Colonic mucosa (tissue), 4 donors: ENCODE measurements at regions not wholly inside any gene's neighbourhood (a gene's known extent, or its start where the extent isn't known, plus 50 kb on each side); places are given as distances from the start of the nearest gene placed in this dataset.

ENCODE experiments used
- DNase-seq: peaks from one replicate; pipeline ENCODE4 v3.0.0-alpha.2; 2020
- H3K27ac ChIP-seq: fragments of 200-600 bp; one replicate; pipeline ENCODE4 v1.8.0; 2021
- H3K27me3 ChIP-seq: fragments of 200-600 bp; one replicate; pipeline ENCODE4 v1.8.0; 2021
- H3K36me3 ChIP-seq: fragments of 200-600 bp; one replicate; pipeline ENCODE4 v1.8.0; 2021
- H3K4me1 ChIP-seq: fragments of 200-600 bp; one replicate; pipeline ENCODE4 v1.8.0; 2021; ENCODE audit warnings: mild to moderate bottlenecking
- H3K4me3 ChIP-seq: fragments of 200-600 bp; one replicate; pipeline ENCODE4 v1.8.0; 2021
- H3K9ac ChIP-seq, 2 donors: one replicate each; pipeline ENCODE4 v1.7.0; 2013; ENCODE audit warnings: control low read depth in 2 of 2, low read depth in 2 of 2, low read length in 2 of 2
- H3K9me3 ChIP-seq: fragments of 200-600 bp; one replicate; pipeline ENCODE4 v1.8.0; 2021
- CTCF ChIP-seq: fragments of 200-600 bp; IDR thresholded peaks from one replicate; pipeline ENCODE4 v1.8.0; 2022; ENCODE audit warnings: antibody characterized with exemption, mild to moderate bottlenecking
- intact Hi-C: fragments of 100-400 bp; cut with DNase I; formaldehyde crosslinking; loops from one replicate; pipeline ENCODE4 v1.14.1; 2022
- donor health status: healthy.
- donor health status: DM: no; HTN: no; CAD: no.
- donor health status: DM: no; HTN: no; CAD: no.

- no peak for TF ChIP-seq CTCF
- Histone ChIP-seq H3K36me3 (no peaks in the 10 kb centered on the region), H3K4me3 (no peak overlapping the region), H3K9me3 (no peaks in the 10 kb centered on the region), H3K4me1 (no peaks in the 10 kb centered on the region), H3K9ac (no peak overlapping the region), H3K27ac (no peak overlapping the region), H3K27me3 (no peaks in the 10 kb centered on the region)
- intact Hi-C loops, result no loop called here
- DNase-seq, result no peak
Observed at GRCh38 chr2:14270036-14270582, 362.4 kb upstream of the LRATD1 start.

- Histone ChIP-seq H3K27ac (no peak overlapping the region), H3K4me1 (no peaks in the 10 kb centered on the region), H3K4me3 (no peak overlapping the region), H3K27me3 (no peaks in the 10 kb centered on the region), H3K9ac (no peak overlapping the region), H3K9me3 (no peaks in the 10 kb centered on the region), H3K36me3 (no peaks in the 10 kb centered on the region)
- no peak for TF ChIP-seq CTCF
- intact Hi-C loops, result no loop called here
- DNase-seq, result no peak
Observed at GRCh38 chr2:14272396-14273075, 360.0 kb upstream of the LRATD1 start.

GRCh38 chr2:14273650-14274049 lies 358.9 kb upstream of the LRATD1 start:
- intact Hi-C loops, result no loop called here
- Histone ChIP-seq H3K4me3 (no peak overlapping the region), H3K27ac (no peak overlapping the region), H3K9ac (no peak overlapping the region), H3K9me3 (no peaks in the 10 kb centered on the region), H3K4me1 (no peaks in the 10 kb centered on the region), H3K36me3 (no peaks in the 10 kb centered on the region), H3K27me3 (no peaks in the 10 kb centered on the region)
- DNase-seq, result no peak
- no peak for TF ChIP-seq CTCF

GRCh38 chr2:14284244-14284643 lies 348.3 kb upstream of the LRATD1 start:
- no peak for TF ChIP-seq CTCF
- Histone ChIP-seq H3K9me3 (no peaks in the 10 kb centered on the region), H3K4me3 (no peak overlapping the region), H3K9ac (no peak overlapping the region), H3K27ac (no peak overlapping the region), H3K4me1 (no peaks in the 10 kb centered on the region), H3K27me3 (no peaks in the 10 kb centered on the region), H3K36me3 (no peaks in the 10 kb centered on the region)
- intact Hi-C loops, result no loop called here
- no peak for DNase-seq

GRCh38 chr2:14285812-14286211 lies 346.7 kb upstream of the LRATD1 start:
- no peaks in the 10 kb centered on the region for H3K4me1 ChIP-seq
- no peaks in the 10 kb centered on the region for H3K9me3 ChIP-seq
- DNase-seq, result no peak
- H3K36me3 ChIP-seq, result no peaks in the 10 kb centered on the region
- intact Hi-C loops, result no loop called here
- H3K27me3 ChIP-seq, result no peaks in the 10 kb centered on the region
- no peak for TF ChIP-seq CTCF
- no peak overlapping the region for H3K4me3 ChIP-seq
- H3K9ac ChIP-seq, result no peak overlapping the region
- H3K27ac ChIP-seq, result no peak overlapping the region
